Hepatocyte (in vitro differentiated cells): ENCODE measurements at regions not wholly inside any gene's neighbourhood (a gene's known extent, or its start where the extent isn't known, plus 50 kb on each side); places are given as distances from the start of the nearest gene placed in this dataset.

Experiments
- CTCF ChIP-seq: fragments of 200-600 bp; sonication (generic); IDR thresholded peaks from 2 replicates; pipeline ENCODE4 v1.5.1; 2016; ENCODE audit warnings: antibody characterized with exemption, mild to moderate bottlenecking; ENCODE audit not compliant: poor library complexity
- EZH2 ChIP-seq: fragments of 200-600 bp; sonication (generic); IDR thresholded peaks from 2 replicates; pipeline ENCODE4 v1.6.1; 2016; ENCODE audit warnings: antibody characterized with exemption, mild to moderate bottlenecking, borderline replicate concordance
- EZH2phosphoT487 ChIP-seq: fragments of 200-600 bp; sonication (generic); IDR thresholded peaks from one replicate; pipeline ENCODE4 v1.6.1; 2018; ENCODE audit warnings: antibody characterized with exemption, mild to moderate bottlenecking, low read depth, moderate library complexity; ENCODE audit not compliant: unreplicated experiment, severe bottlenecking

- no peak for TF ChIP-seq CTCF
- no peak for TF ChIP-seq EZH2phosphoT487
- no peak for TF ChIP-seq EZH2
Observed at GRCh38 chr22:48366056-48366455, 1461.6 kb downstream of the BRD1 start.
